Mesenchymal stem cell (in vitro differentiated cells and primary cell): ENCODE measurements at regions not wholly inside any gene's neighbourhood (a gene's known extent, or its start where the extent isn't known, plus 50 kb on each side); places are given as distances from the start of the nearest gene placed in this dataset.
A peak's percentile ranks its signal among the peaks of the same experiment; 100 is the strongest.

Experiments used
- DNase-seq: peaks from one replicate; pipeline ENCODE4 v3.0.0-alpha.2; 2013
- H2AFZ ChIP-seq: one replicate; pipeline ENCODE4 v1.6.1; 2013; ENCODE audit warnings: low read depth, mild to moderate bottlenecking, control low read depth, inconsistent platforms, low read length, moderate library complexity
- H2AK5ac ChIP-seq: 2 replicates; pipeline ENCODE4 v1.6.1; 2013; ENCODE audit warnings: low read length, moderate library complexity, mild to moderate bottlenecking, inconsistent platforms; ENCODE audit not compliant: severe bottlenecking
- H2BK120ac ChIP-seq: one replicate; pipeline ENCODE4 v1.6.1; 2013; ENCODE audit warnings: low read depth, mild to moderate bottlenecking, inconsistent platforms, low read length, moderate library complexity
- H2BK12ac ChIP-seq, 2 experiments: one replicate each; pipeline ENCODE4 v1.6.1; 2013; ENCODE audit warnings: inconsistent platforms in 2 of 2, low read length in 2 of 2, mild to moderate bottlenecking in 2 of 2, moderate library complexity in 2 of 2, control low read depth in 1 of 2
- H2BK15ac ChIP-seq: one replicate; pipeline ENCODE4 v1.6.1; 2013; ENCODE audit warnings: mild to moderate bottlenecking, low read depth, inconsistent platforms; ENCODE audit not compliant: poor library complexity, severe bottlenecking
- H2BK5ac ChIP-seq: 2 replicates; pipeline ENCODE4 v1.6.1; 2013; ENCODE audit warnings: low read depth, mild to moderate bottlenecking, low read length, control low read depth, inconsistent platforms; ENCODE audit not compliant: poor library complexity, severe bottlenecking
- H3K14ac ChIP-seq, 2 experiments: one replicate each; pipeline ENCODE4 v1.6.1; 2013; ENCODE audit warnings: inconsistent platforms in 2 of 2, low read length in 2 of 2, control low read depth in 1 of 2, mild to moderate bottlenecking in 1 of 2, moderate library complexity in 1 of 2
- H3K18ac ChIP-seq, 2 experiments: one replicate each; pipeline ENCODE4 v1.6.1; 2013; ENCODE audit warnings: inconsistent platforms in 2 of 2, low read length in 2 of 2, control low read depth in 1 of 2, low read depth in 1 of 2, mild to moderate bottlenecking in 1 of 2
- H3K23ac ChIP-seq, 2 experiments: one replicate each; pipeline ENCODE4 v1.6.1; 2013; ENCODE audit warnings: inconsistent platforms in 2 of 2, low read length in 2 of 2, mild to moderate bottlenecking in 2 of 2, moderate library complexity in 2 of 2, control low read depth in 1 of 2
- H3K27ac ChIP-seq: 2 replicates; pipeline ENCODE4 v1.5.1; 2013; ENCODE audit warnings: mild to moderate bottlenecking, moderate library complexity, low read length, control low read depth, inconsistent platforms; ENCODE audit not compliant: poor library complexity, severe bottlenecking
- H3K27me3 ChIP-seq, 2 experiments: 2 replicates each; pipeline versions ENCODE4 v1.6.1 to v1.7.0; 2013; ENCODE audit warnings: low read length in 2 of 2, mild to moderate bottlenecking in 2 of 2, moderate library complexity in 2 of 2, control low read depth in 1 of 2, inconsistent platforms in 1 of 2; ENCODE audit not compliant: control insufficient read depth in 1 of 2, insufficient read depth in 1 of 2
- H3K36me3 ChIP-seq, 2 experiments: 2 replicates each; pipeline versions ENCODE4 v1.6.1 to v1.7.0; 2013; ENCODE audit warnings: low read length in 2 of 2, control low read depth in 1 of 2, inconsistent platforms in 1 of 2, low read depth in 1 of 2, mild to moderate bottlenecking in 1 of 2; ENCODE audit not compliant: insufficient read depth in 2 of 2, control insufficient read depth in 1 of 2
- H3K4ac ChIP-seq, 2 experiments: one replicate each; pipeline ENCODE4 v1.6.1; 2013; ENCODE audit warnings: inconsistent platforms in 2 of 2, low read length in 2 of 2, mild to moderate bottlenecking in 2 of 2, moderate library complexity in 2 of 2, control low read depth in 1 of 2, low read depth in 1 of 2
- H3K4me1 ChIP-seq: 2 replicates; pipeline ENCODE4 v1.6.1; 2013; ENCODE audit warnings: low read depth, low read length, control low read depth; ENCODE audit not compliant: control insufficient read depth, insufficient read depth
- H3K4me2 ChIP-seq: 2 replicates; pipeline ENCODE4 v1.6.1; 2013; ENCODE audit warnings: low read length, mild to moderate bottlenecking, inconsistent platforms; ENCODE audit not compliant: poor library complexity, severe bottlenecking
- H3K4me3 ChIP-seq, 2 experiments: 2 replicates each; pipeline versions ENCODE4 v1.5.1 to v1.7.0; 2013; ENCODE audit warnings: low read length in 2 of 2, mild to moderate bottlenecking in 2 of 2, control low read depth in 1 of 2, low read depth in 1 of 2; ENCODE audit not compliant: insufficient read depth in 1 of 2
- H3K79me1 ChIP-seq: replicated peaks from 2 replicates; pipeline ENCODE4 v1.6.1; 2013; ENCODE audit warnings: mild to moderate bottlenecking, control low read depth, low read length, inconsistent platforms; ENCODE audit not compliant: poor library complexity, severe bottlenecking
- H3K9ac ChIP-seq: 2 replicates; pipeline ENCODE4 v1.7.0; 2013; ENCODE audit warnings: mild to moderate bottlenecking, low read length, moderate library complexity
- H3K9me3 ChIP-seq: 2 replicates; pipeline ENCODE4 v1.7.0; 2013; ENCODE audit warnings: mild to moderate bottlenecking, low read length; ENCODE audit not compliant: control insufficient read depth
- H4K8ac ChIP-seq: one replicate; pipeline ENCODE4 v1.6.1; 2013; ENCODE audit warnings: inconsistent platforms, mild to moderate bottlenecking, low read length, moderate library complexity
- H4K91ac ChIP-seq: one replicate; pipeline ENCODE4 v1.6.1; 2013; ENCODE audit warnings: mild to moderate bottlenecking, low read length, inconsistent platforms
- WGBS: methylation state at CpG from one replicate; pipeline ENCODE4 v1.1.7; 2013; ENCODE audit warnings: mixed read lengths; 5-methylcytosine and 5-hydroxymethylcytosine counted together

- Histone ChIP-seq H3K4me3 (no peak overlapping the region), H3K4ac (no peak overlapping the region), H3K9ac (no peak overlapping the region), H3K4me1 (no peaks in the 10 kb centered on the region), H3K14ac (no peak overlapping the region), H4K91ac (no peak overlapping the region), H2BK5ac (no peak overlapping the region), H2BK12ac (no peak overlapping the region), H3K4me2 (no peak overlapping the region), H2AK5ac (no peak overlapping the region), H3K27ac (no peak overlapping the region), H3K9me3 (no peaks in the 10 kb centered on the region), H3K27me3 (no peaks in the 10 kb centered on the region), H3K23ac (no peak overlapping the region), H2AFZ (no peak overlapping the region), H2BK15ac (no peak overlapping the region), H3K18ac (no peak overlapping the region), H3K79me1 (no peaks in the 10 kb centered on the region), H4K8ac (no peak overlapping the region), H2BK120ac (no peak overlapping the region), H3K36me3 (no peaks in the 10 kb centered on the region)
- DNase-seq: no peak
These were observed 234.1 kb downstream of the GRXCR1 start for GRCh38 chr4:43126595-43126994.

- no peak overlapping the region for H3K9ac ChIP-seq
- no peak overlapping the region for H2AK5ac ChIP-seq
- H3K36me3 ChIP-seq: no peaks in the 10 kb centered on the region
- H3K4ac ChIP-seq: no peak overlapping the region
- no peak overlapping the region for H4K8ac ChIP-seq
- no peaks in the 10 kb centered on the region for H3K9me3 ChIP-seq
- no peak overlapping the region for H2BK5ac ChIP-seq
- DNase-seq: no peak
- H2AFZ ChIP-seq: no peak overlapping the region
- no peaks in the 10 kb centered on the region for H3K27me3 ChIP-seq
- no peak overlapping the region for H3K4me3 ChIP-seq
- 74% methylated on average over 9 of the region's 11 CpGs for WGBS
- H3K18ac ChIP-seq: no peak overlapping the region
- no peaks in the 10 kb centered on the region for H3K4me1 ChIP-seq
- no peaks in the 10 kb centered on the region for H3K79me1 ChIP-seq
- no peak overlapping the region for H3K4me2 ChIP-seq
- no peak overlapping the region for H2BK120ac ChIP-seq
- no peak overlapping the region for H4K91ac ChIP-seq
- no peak overlapping the region for H3K14ac ChIP-seq
- no peak overlapping the region for H2BK15ac ChIP-seq
- H3K27ac ChIP-seq: no peak overlapping the region
- H2BK12ac ChIP-seq: no peak overlapping the region
- no peak overlapping the region for H3K23ac ChIP-seq
These were observed 237.9 kb downstream of the GRXCR1 start for GRCh38 chr4:43130228-43131021.

DNA sequence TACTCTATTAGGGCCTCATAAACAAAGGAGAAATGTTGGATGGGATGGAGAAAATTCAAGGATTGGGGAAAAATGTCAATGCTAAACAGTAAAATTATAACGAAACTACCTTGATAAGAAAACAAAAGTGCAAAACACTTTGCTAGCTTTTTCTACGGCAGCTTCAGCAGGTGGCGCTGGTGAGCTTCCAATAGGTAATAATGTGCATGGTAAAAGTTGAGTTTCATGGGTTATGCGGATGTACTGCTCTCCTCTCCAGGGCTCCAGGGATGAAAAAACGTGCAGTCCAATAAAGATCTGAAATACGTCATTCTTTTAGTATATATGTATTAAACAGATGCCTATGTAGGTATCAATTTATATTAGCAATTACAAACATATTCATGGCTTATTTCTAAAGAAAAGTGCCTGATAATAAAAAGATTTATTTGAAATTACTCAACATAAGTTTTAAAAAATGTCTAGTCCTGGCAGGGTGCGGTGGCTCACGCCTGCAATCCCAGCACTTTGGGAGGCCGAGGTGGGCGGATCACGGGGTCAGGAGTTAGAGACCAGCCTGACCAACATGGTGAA is 239.6 kb downstream of the GRXCR1 start:
- H2BK120ac ChIP-seq: no peak overlapping the region
- no peak overlapping the region for H3K4ac ChIP-seq
- H3K9me3 ChIP-seq: no peaks in the 10 kb centered on the region
- H3K36me3 ChIP-seq: no peaks in the 10 kb centered on the region
- H3K79me1 ChIP-seq: no peaks in the 10 kb centered on the region
- H2AK5ac ChIP-seq: no peak overlapping the region
- no peak overlapping the region for H2BK15ac ChIP-seq
- peak overlapping the region in 1 of 2 experiments; percentile 36 for H3K4me3 ChIP-seq
- H3K27ac ChIP-seq: no peak overlapping the region
- H2AFZ ChIP-seq: no peak overlapping the region
- DNase-seq: peak; percentile 51
- no peak overlapping the region for H3K14ac ChIP-seq
- no peak overlapping the region for H3K23ac ChIP-seq
- H3K9ac ChIP-seq: peak overlapping the region; percentile 72
- no peak overlapping the region for H3K18ac ChIP-seq
- H4K8ac ChIP-seq: no peak overlapping the region
- 46% methylated on average over 8 of the region's 11 CpGs for WGBS
- peak overlapping the region; percentile 9 for H3K4me2 ChIP-seq
- H2BK12ac ChIP-seq: no peak overlapping the region
- no peak overlapping the region for H4K91ac ChIP-seq
- H2BK5ac ChIP-seq: no peak overlapping the region
- no peaks in the 10 kb centered on the region for H3K27me3 ChIP-seq
- no peaks in the 10 kb centered on the region for H3K4me1 ChIP-seq

DNA sequence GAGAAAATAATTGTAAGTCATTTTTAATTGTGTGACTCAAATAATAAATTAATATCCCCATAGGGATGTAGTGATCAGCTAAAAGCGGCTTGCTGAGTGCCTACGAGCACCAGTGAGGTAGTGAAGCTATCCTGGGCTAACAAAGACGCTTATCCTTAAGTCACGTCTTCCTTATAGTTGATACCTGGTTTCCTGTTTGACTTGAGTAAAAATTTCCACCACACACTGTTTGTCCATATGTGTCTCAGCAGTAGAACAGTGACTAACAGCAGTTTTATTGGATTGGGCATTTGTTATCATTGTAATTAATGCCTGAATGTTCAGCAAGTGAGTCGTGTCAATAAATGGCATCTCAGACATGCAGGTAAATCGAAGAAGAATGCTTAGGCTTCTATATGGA is 241.1 kb downstream of the GRXCR1 start:
- no peak overlapping the region for H3K4me2 ChIP-seq
- no peaks in the 10 kb centered on the region for H3K4me1 ChIP-seq
- no peak overlapping the region for H3K4me3 ChIP-seq
- H2AFZ ChIP-seq: no peak overlapping the region
- H2AK5ac ChIP-seq: no peak overlapping the region
- H2BK5ac ChIP-seq: no peak overlapping the region
- H3K36me3 ChIP-seq: no peaks in the 10 kb centered on the region
- H3K79me1 ChIP-seq: no peaks in the 10 kb centered on the region
- H3K14ac ChIP-seq: no peak overlapping the region
- no peak overlapping the region for H2BK120ac ChIP-seq
- no peak overlapping the region for H3K23ac ChIP-seq
- H2BK12ac ChIP-seq: no peak overlapping the region
- no peaks in the 10 kb centered on the region for H3K9me3 ChIP-seq
- no peak overlapping the region for H2BK15ac ChIP-seq
- H3K4ac ChIP-seq: no peak overlapping the region
- H3K27me3 ChIP-seq: no peaks in the 10 kb centered on the region
- no peak overlapping the region for H3K18ac ChIP-seq
- 86% methylated on average over 6 of the region's 6 CpGs for WGBS
- no peak overlapping the region for H4K8ac ChIP-seq
- no peak overlapping the region for H4K91ac ChIP-seq
- no peak overlapping the region for H3K27ac ChIP-seq
- no peak overlapping the region for H3K9ac ChIP-seq
- no peak for DNase-seq
